GM18867 (cell line): ENCODE measurements at regions not wholly inside any gene's neighbourhood (a gene's known extent, or its start where the extent isn't known, plus 50 kb on each side); places are given as distances from the start of the nearest gene placed in this dataset.

Experiments used
- ATAC-seq: cut with Tn5 transposase; IDR thresholded peaks from one replicate; pipeline ENCODE4 v1.9.1; 2021; ENCODE audit warnings: mild to moderate bottlenecking, moderate library complexity; ENCODE audit not compliant: unreplicated experiment

DNA sequence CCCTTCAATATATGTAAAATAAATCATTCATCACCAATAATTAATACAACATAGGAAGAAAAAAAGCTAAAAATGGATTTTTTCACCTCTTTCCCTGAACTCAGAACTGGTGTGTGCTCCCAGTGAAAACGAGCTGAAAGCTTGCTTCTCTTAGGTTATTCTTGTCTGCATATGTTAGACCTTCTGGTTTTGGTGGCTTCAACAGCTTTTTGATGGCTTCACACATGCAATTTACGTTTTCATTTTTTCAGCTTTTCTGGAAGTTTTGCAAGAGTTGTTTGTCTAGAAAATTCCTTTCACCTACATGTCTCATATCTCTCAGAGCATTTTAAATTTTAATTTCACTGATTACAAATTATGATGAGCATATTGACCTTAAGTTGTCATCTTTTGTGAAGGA lies 86.9 kb upstream of the PTCHD4 start:
- no peak for ATAC-seq

- no peak for ATAC-seq
These were observed 83.7 kb upstream of the PTCHD4 start for GRCh38 chr6:48194596-48195295.

DNA sequence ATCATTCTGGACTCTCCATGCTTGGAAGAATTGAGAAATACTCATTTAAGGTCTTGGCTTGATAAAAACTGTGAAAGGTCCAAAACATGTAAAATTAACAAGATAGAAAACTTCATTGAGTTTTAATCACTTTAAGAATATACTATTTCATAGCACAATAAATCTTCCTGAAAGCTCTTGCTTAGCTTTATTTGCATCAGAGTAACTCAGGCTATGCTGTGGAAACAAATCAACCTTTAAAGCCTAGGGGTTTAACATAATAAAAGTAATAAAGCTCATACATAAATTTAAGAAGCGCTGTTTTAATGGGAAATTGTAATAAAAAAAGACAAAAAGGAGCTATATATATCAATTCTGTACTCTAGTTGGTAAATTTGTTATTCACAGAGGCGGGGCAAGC lies 77.2 kb upstream of the PTCHD4 start:
- ATAC-seq, result no peak

DNA sequence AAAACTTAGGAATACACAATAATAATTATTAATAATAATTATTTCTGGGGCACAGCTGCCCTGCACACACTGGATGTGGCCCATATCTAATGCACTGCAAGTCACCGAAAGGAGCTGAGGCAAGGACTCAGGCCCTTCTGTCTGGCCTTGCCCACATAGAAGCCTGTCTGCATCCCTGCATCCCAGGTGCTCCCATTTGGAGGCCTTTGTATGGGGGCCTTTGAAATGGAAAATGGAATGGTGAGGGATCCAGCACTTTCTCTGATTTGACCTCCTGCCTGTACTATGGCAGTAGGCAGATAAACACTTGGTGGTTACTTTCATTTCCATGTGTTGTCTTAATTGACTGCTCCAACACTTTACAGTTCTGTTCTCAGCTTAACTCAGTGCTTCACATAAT lies 75.7 kb upstream of the PTCHD4 start:
- no peak for ATAC-seq

DNA sequence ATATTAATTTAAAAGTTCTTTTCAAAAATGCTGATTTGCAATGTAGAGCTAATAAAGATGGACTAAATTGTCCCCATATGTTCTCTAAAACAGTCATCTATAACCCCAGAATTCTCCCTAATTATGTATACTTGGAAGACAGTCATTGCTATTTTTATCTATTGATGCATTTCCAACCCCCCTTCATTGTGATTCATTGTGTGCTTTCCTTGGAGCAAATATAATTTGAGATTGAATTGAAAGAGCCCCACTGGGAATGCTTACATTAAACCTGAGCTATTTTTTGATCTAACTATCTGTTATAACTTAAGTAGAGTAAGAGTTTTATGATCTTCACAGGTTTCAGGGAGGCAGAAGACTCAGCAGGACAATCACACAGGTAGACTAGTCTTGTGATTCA lies 73.7 kb upstream of the PTCHD4 start:
- ATAC-seq, result no peak

DNA sequence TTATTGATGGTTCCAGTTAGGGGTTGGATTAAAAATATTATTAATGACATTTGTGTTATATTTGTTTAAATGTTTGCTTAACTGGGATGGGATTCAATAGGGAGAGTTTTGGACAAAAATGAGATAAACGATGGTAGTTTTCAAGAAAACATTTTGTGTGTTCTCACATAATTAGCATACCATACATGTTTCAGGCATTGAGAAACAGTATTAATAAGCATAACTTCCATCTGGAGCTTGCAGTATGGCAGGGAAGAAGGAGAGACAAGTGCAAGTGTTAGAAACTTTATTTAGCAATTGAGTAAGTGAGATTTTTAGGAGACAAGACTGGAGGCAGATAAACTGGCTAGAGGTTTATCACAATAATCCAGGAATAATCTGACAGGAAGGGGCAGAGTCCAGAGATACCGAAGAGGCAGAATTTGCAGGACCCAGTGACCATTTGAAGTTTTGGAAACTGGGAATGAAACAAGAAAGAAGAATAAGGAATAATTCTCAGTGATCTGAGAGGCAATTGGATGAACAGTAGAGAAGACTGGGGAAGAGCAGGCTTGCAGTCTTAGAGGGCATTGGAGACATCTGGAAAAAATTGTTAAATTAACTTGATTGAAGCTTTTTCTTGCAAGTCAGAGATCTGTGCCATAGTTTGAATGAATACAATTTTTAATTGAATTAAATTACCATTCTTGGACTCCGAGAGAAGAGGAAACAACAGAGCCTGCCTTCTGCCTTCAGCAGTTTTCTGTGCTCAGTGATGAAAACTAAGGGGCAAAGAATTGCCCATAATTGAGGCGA lies 73.0 kb upstream of the PTCHD4 start:
- no peak for ATAC-seq

DNA sequence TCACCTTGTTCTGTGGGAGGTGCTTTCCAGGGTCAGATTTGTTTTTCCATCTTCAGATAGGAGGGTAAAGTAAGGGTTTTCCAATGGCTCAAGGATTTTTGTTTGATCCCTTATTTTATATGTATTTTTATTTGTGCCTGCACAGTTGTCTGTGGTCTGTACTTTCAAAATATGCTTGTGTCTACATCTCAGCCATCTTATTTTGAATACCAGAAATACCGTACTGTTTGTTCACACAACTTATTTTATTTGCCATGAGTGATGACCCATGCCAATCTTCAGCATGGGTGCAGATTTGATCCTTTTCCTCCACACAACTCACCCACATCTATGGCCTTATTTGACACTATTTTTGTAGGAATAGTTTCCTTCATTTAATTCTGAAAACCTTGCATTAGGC lies 72.2 kb upstream of the PTCHD4 start:
- no peak for ATAC-seq

GRCh38 chr6:48178700-48179099 lies 67.7 kb upstream of the PTCHD4 start:
- no peak for ATAC-seq

- ATAC-seq, result no peak
These were observed 66.8 kb upstream of the PTCHD4 start for GRCh38 chr6:48177786-48178185.

GRCh38 chr6:48176645-48177308 lies 65.8 kb upstream of the PTCHD4 start:
- ATAC-seq, result no peak

GRCh38 chr6:48169635-48170034 lies 58.6 kb upstream of the PTCHD4 start:
- no peak for ATAC-seq
